H9 (cell line): ENCODE measurements at regions not wholly inside any gene's neighbourhood (a gene's known extent, or its start where the extent isn't known, plus 50 kb on each side); places are given as distances from the start of the nearest gene placed in this dataset.
A peak's percentile ranks its signal among the peaks of the same experiment; 100 is the strongest.

Experiments
- DNase-seq: peaks from one replicate; pipeline ENCODE4 v3.0.0-alpha.2; 2017
- H2AFZ ChIP-seq: one replicate; pipeline ENCODE4 v1.6.1; 2013; ENCODE audit warnings: mild to moderate bottlenecking, low read length, control low read depth, moderate library complexity
- H2AK5ac ChIP-seq: 2 replicates; pipeline ENCODE4 v1.6.1; 2013; ENCODE audit warnings: low read length, control low read depth, mixed read lengths; ENCODE audit not compliant: insufficient read length
- H2BK120ac ChIP-seq: one replicate; pipeline ENCODE4 v1.6.1; 2013; ENCODE audit warnings: low read depth, mild to moderate bottlenecking, low read length, control low read depth, inconsistent platforms; ENCODE audit not compliant: poor library complexity, severe bottlenecking
- H2BK12ac ChIP-seq: 2 replicates; pipeline ENCODE4 v1.6.1; 2013; ENCODE audit warnings: low read length, control low read depth, mixed read lengths, low read depth; ENCODE audit not compliant: insufficient read length
- H2BK15ac ChIP-seq: 2 replicates; pipeline ENCODE4 v1.6.1; 2013; ENCODE audit warnings: low read depth, low read length, control low read depth
- H2BK20ac ChIP-seq: one replicate; pipeline ENCODE4 v1.6.1; 2013; ENCODE audit warnings: low read depth, mild to moderate bottlenecking, low read length, control low read depth, inconsistent platforms; ENCODE audit not compliant: poor library complexity, severe bottlenecking
- H2BK5ac ChIP-seq: 2 replicates; pipeline ENCODE4 v1.6.1; 2013; ENCODE audit warnings: low read length, control low read depth, mixed read lengths; ENCODE audit not compliant: insufficient read length
- H3K14ac ChIP-seq: 2 replicates; pipeline ENCODE4 v1.6.1; 2013; ENCODE audit warnings: low read length, control low read depth; ENCODE audit not compliant: insufficient read depth
- H3K18ac ChIP-seq: 2 replicates; pipeline ENCODE4 v1.6.1; 2013; ENCODE audit warnings: low read depth, mild to moderate bottlenecking, mixed read lengths, low read length, control low read depth; ENCODE audit not compliant: insufficient read length
- H3K23ac ChIP-seq: 2 replicates; pipeline ENCODE4 v1.6.1; 2013; ENCODE audit warnings: low read length, control low read depth, mixed read lengths, low read depth; ENCODE audit not compliant: insufficient read length
- H3K23me2 ChIP-seq: 2 replicates; pipeline ENCODE4 v1.6.1; 2013; ENCODE audit warnings: low read depth, mild to moderate bottlenecking, mixed read lengths, low read length, control low read depth; ENCODE audit not compliant: insufficient read length, poor library complexity, severe bottlenecking
- H3K27ac ChIP-seq: 2 replicates; pipeline ENCODE4 v1.5.1; 2013; ENCODE audit warnings: low read length, control low read depth, mixed read lengths, low read depth; ENCODE audit not compliant: insufficient read length
- H3K27me3 ChIP-seq: 2 replicates; pipeline ENCODE4 v1.6.1; 2013; ENCODE audit warnings: low read length, control low read depth, inconsistent platforms; ENCODE audit not compliant: insufficient read depth
- H3K4ac ChIP-seq: 2 replicates; pipeline ENCODE4 v1.6.1; 2013; ENCODE audit warnings: low read depth, mild to moderate bottlenecking, control low read depth, inconsistent platforms, low read length, moderate library complexity
- H3K4me1 ChIP-seq: 2 replicates; pipeline ENCODE4 v1.6.1; 2013; ENCODE audit warnings: low read length, control low read depth, inconsistent platforms; ENCODE audit not compliant: insufficient read depth
- H3K4me2 ChIP-seq: 2 replicates; pipeline ENCODE4 v1.6.1; 2013; ENCODE audit warnings: low read length, control low read depth, mixed read lengths; ENCODE audit not compliant: insufficient read length, insufficient read depth
- H3K56ac ChIP-seq: 2 replicates; pipeline ENCODE4 v1.6.1; 2013; ENCODE audit warnings: low read depth, mild to moderate bottlenecking, mixed read lengths, low read length, control low read depth; ENCODE audit not compliant: insufficient read length
- H3K79me1 ChIP-seq: 2 replicates; pipeline ENCODE4 v1.6.1; 2013; ENCODE audit warnings: low read depth, mild to moderate bottlenecking, moderate library complexity, low read length, control low read depth, inconsistent platforms; ENCODE audit not compliant: insufficient read depth, poor library complexity, severe bottlenecking
- H3K79me2 ChIP-seq: 2 replicates; pipeline ENCODE4 v1.6.1; 2013; ENCODE audit warnings: low read length, control low read depth, inconsistent platforms; ENCODE audit not compliant: insufficient read depth
- H3K9ac ChIP-seq: 2 replicates; pipeline ENCODE4 v1.6.1; 2013; ENCODE audit warnings: low read length, control low read depth, mixed read lengths; ENCODE audit not compliant: insufficient read length; ENCODE audit errors: extremely low read depth
- H3K9me3 ChIP-seq: one replicate; pipeline ENCODE4 v1.6.1; 2013; ENCODE audit warnings: low read depth, low read length, inconsistent platforms; ENCODE audit not compliant: control insufficient read depth
- H3T11ph ChIP-seq: one replicate; pipeline ENCODE4 v1.6.1; 2013; ENCODE audit warnings: mild to moderate bottlenecking, low read length, control low read depth, inconsistent platforms
- H4K20me1 ChIP-seq: one replicate; pipeline ENCODE4 v1.6.1; 2013; ENCODE audit not compliant: control insufficient read depth, insufficient read length, insufficient read depth
- H4K5ac ChIP-seq: 2 replicates; pipeline ENCODE4 v1.6.1; 2013; ENCODE audit warnings: low read depth, mild to moderate bottlenecking, mixed read lengths, low read length, control low read depth; ENCODE audit not compliant: insufficient read length
- H4K8ac ChIP-seq: replicated peaks from 2 replicates; pipeline ENCODE4 v1.6.1; 2013; ENCODE audit warnings: low read length, control low read depth, mixed read lengths, low read depth; ENCODE audit not compliant: insufficient read length
- H4K91ac ChIP-seq: 2 replicates; pipeline ENCODE4 v1.6.1; 2013; ENCODE audit warnings: low read depth, mild to moderate bottlenecking, moderate library complexity, mixed read lengths, low read length, control low read depth; ENCODE audit not compliant: insufficient read length
- H3K27ac Mint-ChIP-seq, 3 experiments: 2 replicates in 2 of 3; 3 replicates in 1 of 3; pipeline ENCODE4 v1.8.0; 2020 to 2021; ENCODE audit warnings: mixed read lengths in 3 of 3, mild to moderate bottlenecking in 1 of 3, moderate library complexity in 1 of 3
- H3K27me3 Mint-ChIP-seq: 2 replicates; pipeline ENCODE4 v1.8.0; 2021; ENCODE audit warnings: low read depth, mild to moderate bottlenecking, moderate library complexity, mixed read lengths
- H3K36me3 Mint-ChIP-seq, 3 experiments: 2 replicates in 2 of 3; 3 replicates in 1 of 3; pipeline ENCODE4 v1.8.0; 2020 to 2021; ENCODE audit warnings: low read depth in 3 of 3, mixed read lengths in 3 of 3; ENCODE audit not compliant: insufficient read depth in 1 of 3
- H3K4me1 Mint-ChIP-seq, 2 experiments: 2 replicates each; pipeline ENCODE4 v1.8.0; 2020; ENCODE audit warnings: mixed read lengths in 2 of 2
- H3K4me3 Mint-ChIP-seq, 2 experiments: 2 replicates in 1 of 2; 3 replicates in 1 of 2; pipeline ENCODE4 v1.8.0; 2020 to 2021; ENCODE audit warnings: mild to moderate bottlenecking in 2 of 2, mixed read lengths in 2 of 2, moderate library complexity in 1 of 2
- H3K9me3 Mint-ChIP-seq, 2 experiments: 2 replicates in 1 of 2; 3 replicates in 1 of 2; pipeline ENCODE4 v1.8.0; 2020; ENCODE audit warnings: mild to moderate bottlenecking in 2 of 2, mixed read lengths in 2 of 2, moderate library complexity in 1 of 2
- CTCF ChIP-seq: fragments of 200-600 bp; sonication (generic); conservative IDR thresholded peaks from 3 replicates; pipeline ENCODE4 v1.8.0; 2021; ENCODE audit warnings: antibody characterized with exemption, mild to moderate bottlenecking
- WGBS: extraction: QIAGEN DNeasy Blood & Tissue Kit; methylation state at CpG from one replicate; pipeline ENCODE4 v1.1.7; 2013; ENCODE audit warnings: missing lambda C conversion rate, low lambda C conversion rate, mixed read lengths; ENCODE audit not compliant: insufficient read length; ENCODE audit errors: extremely low coverage; 5-methylcytosine and 5-hydroxymethylcytosine counted together

- no peak overlapping the region for H4K91ac ChIP-seq
- no peak overlapping the region for H3K27ac ChIP-seq
- Mint-ChIP-seq H3K9me3 (no peaks in the 10 kb centered on the region), H3K4me3 (no peak overlapping the region), H3K4me1 (no peaks in the 10 kb centered on the region), H3K36me3 (no peaks in the 10 kb centered on the region; a peak in 1 of 7 replicates), H3K27ac (peak overlapping the region in 1 of 3 experiments; percentile 83; a peak in 1 of 7 replicates), H3K27me3 (no peaks in the 10 kb centered on the region)
- no peaks in the 10 kb centered on the region for H3K79me1 ChIP-seq
- no peak overlapping the region for H3K18ac ChIP-seq
- H4K5ac ChIP-seq: no peak overlapping the region
- no peak overlapping the region for H2BK20ac ChIP-seq
- DNase-seq: no peak
- H3K79me2 ChIP-seq: no peaks in the 10 kb centered on the region
- no peaks in the 10 kb centered on the region for H3K27me3 ChIP-seq
- no peak for TF ChIP-seq CTCF
- no peak overlapping the region for H2BK12ac ChIP-seq
- no peak overlapping the region for H3K9ac ChIP-seq
- no peak overlapping the region for H2AK5ac ChIP-seq
- no peak overlapping the region for H2BK5ac ChIP-seq
- H3K56ac ChIP-seq: no peak overlapping the region
- H4K20me1 ChIP-seq: no peaks in the 10 kb centered on the region
- no peak overlapping the region for H4K8ac ChIP-seq
- H3T11ph ChIP-seq: no peak overlapping the region
- H3K23ac ChIP-seq: no peak overlapping the region
- no peaks in the 10 kb centered on the region for H3K23me2 ChIP-seq
- no peak overlapping the region for H2BK15ac ChIP-seq
- H2AFZ ChIP-seq: no peak overlapping the region
- no peaks in the 10 kb centered on the region for H3K9me3 ChIP-seq
- no CpG with 5 or more reads among the region's 2 CpGs for WGBS
- no peak overlapping the region for H3K4me2 ChIP-seq
- H2BK120ac ChIP-seq: no peak overlapping the region
- no peaks in the 10 kb centered on the region for H3K4me1 ChIP-seq
- H3K4ac ChIP-seq: no peak overlapping the region
- no peak overlapping the region for H3K14ac ChIP-seq
These were observed 1211.1 kb upstream of the CDH18 start for GRCh38 chr5:21199087-21199486.
